Hematopoietic multipotent progenitor cell treated with erythropoietin and hydrocortisone succinate and interleukin-3 and kit ligand, for 6 days (in vitro differentiated cells): ENCODE measurements at regions not wholly inside any gene's neighbourhood (a gene's known extent, or its start where the extent isn't known, plus 50 kb on each side); places are given as distances from the start of the nearest gene placed in this dataset.
"Not testable (repeated sequence)": the region's sequence is repeated elsewhere in the genome, so short reads cannot be mapped to it uniquely, and the experiment has no call there.

Source experiments
- DNase-seq: peaks from one replicate; pipeline ENCODE4 v3.0.0-alpha.2; 2015

DNA sequence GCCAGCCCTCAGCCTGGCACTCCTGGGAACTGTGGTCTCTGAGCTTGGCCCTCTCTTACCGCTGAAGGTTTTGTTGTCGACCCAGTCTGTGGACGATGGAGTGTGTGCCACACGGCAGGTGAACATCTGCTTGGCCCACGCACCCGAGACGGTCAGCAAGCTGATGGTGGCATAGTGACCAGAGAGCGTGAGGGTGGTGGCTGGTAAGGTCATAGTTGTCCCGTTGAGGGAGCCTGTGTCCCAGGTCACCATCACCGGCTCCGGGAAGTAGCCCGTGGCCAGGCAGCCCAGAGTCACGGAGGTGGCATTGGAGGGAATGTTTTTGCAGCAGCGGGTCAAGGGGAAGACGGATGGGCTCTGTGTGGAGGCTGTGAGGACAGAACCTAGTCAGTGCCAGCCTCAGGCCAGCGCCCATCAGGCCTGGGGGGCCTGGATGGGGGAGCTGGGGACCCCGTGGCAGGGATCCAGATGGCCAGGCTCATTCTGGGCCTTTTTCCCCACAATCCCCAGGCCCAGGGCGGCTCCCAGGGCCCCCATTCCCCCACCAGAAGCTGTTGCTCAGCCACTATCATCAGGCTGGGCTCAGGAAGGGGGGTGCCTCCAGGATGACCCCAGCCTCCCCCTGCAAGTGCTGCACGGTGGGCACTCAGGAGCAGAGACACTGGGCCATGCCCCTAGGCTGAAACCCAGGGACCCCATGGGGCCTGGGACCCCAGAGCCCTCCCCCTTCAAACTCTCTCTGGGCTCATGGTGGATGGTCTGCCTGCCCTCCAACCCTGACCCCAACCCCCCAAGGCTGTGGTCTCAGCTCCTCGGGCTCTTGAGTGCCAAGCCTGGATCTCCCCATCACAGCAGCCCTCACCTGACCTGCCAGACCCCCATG is 75.2 kb downstream of the TMEM121 start:
- no peak for DNase-seq

DNA sequence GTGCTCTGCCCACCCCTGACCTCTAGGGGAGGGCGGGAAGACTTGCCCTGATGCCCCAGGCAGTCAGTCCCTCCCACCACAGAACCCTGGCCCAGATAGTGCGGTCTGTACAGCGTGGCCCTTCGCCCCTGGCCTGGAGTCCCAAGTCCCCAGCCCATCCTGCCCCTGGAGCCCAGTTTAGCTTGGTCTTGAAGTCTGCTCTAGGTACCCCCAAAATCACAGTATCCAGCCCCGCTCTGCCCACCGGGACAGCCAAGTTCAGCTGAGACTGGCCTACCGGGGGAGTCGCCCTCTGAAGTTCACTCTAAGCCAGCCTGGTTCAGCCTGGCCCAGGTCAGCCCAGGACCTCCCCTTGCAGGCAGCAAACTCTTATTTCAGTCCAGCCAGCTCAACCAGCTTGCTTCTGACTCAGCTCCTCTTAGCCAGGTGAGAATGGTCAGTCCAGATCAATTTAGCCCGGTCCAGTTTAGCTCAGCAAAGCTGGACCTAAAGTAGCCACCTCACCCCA is 75.9 kb downstream of the TMEM121 start:
- DNase-seq, result no peak

DNA sequence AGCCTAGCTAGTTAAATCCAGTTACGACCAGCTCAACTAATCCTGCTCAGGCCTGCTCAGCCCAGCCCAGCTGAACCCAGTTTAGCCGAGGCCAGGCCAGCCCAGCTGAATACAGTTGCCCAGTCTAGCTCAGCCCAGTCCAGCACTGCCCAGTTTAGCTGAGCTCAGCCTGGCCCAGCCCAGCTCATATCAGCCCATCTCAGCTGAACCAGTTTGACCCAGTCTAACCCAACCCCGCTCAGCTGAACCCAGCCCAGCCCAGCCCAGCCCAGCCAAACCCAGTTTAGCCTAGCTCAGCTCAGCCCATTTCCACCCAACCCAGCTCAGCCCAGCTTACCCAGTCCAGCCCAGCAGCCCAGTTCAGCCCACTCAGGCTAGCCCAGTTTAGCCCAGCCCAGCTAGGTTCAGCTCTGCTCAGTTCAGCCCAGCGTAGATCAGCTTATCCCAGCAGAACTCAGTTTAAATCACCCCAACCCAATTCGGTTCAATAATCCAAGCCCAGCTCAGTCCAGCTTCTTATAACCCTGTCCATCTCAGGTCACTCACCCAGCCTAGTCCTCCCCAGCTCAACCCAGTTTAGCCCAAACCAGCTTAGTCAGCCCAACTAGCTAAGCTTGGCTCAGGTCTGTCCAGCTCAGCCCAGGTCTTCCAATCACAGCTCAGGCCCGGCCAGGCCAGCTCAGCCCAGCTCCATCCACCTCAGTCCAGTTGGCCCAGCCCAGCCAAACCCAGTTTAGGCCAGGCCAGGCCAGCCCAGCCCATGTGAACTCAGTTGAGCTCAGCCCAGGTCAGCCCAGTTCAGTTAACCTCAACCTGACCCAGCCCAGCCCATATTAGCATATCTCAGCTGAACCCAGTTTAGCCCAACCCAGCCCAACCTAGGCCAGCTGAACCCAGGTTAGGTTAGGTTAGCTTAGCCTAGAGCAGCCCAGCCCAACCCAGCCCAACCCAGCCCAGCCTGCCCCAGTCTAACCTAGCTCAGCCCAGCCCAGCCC is 76.7 kb downstream of the TMEM121 start:
- peak; percentile 71 for DNase-seq

DNA sequence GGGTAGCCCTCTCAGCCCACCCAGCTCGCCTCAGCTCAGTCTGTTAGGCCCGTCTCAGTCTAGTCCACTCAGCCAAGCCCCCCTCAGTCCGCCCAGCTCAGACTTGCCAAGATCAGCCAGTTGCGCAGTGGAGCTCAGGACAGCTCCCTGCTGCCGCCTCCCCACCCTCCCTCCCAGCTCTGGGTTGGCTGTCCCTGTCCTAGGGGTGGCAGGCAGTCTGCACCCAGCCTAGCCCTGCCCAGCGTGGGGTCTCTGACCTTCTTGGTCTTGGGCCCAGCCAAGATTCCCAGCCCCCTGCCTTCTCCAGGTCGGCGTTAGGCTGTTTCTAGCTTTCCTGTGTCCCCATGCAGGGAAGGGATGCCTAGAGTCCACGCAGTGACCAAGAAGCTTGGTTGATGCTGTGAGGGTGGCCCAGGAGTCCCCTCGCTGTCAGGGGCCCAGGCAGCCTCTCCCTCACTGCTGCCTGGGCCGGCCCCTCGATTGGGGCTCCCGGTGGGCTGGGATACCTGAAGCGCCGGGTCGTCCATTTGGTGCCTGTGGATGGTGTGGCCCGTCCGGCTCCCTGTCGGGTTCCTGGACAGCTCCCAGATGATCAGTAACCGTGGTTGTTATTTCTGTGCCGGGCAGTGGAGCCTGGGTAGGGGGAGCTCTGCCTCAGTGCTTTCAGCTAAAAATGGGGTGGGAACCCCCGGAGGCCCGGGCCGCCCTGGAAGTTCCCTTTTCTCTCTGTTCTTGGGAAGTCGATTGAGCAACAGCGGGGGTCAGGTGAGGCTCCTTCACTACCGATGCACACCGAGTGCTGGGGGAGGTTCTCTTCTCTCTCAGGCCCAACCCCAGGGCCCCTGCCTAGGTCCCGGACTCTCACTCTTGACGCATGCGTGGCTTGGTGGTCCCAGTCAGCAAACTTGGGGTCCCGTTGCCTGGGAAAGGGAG is 78.4 kb downstream of the TMEM121 start:
- not testable (repeated sequence) for DNase-seq

DNA sequence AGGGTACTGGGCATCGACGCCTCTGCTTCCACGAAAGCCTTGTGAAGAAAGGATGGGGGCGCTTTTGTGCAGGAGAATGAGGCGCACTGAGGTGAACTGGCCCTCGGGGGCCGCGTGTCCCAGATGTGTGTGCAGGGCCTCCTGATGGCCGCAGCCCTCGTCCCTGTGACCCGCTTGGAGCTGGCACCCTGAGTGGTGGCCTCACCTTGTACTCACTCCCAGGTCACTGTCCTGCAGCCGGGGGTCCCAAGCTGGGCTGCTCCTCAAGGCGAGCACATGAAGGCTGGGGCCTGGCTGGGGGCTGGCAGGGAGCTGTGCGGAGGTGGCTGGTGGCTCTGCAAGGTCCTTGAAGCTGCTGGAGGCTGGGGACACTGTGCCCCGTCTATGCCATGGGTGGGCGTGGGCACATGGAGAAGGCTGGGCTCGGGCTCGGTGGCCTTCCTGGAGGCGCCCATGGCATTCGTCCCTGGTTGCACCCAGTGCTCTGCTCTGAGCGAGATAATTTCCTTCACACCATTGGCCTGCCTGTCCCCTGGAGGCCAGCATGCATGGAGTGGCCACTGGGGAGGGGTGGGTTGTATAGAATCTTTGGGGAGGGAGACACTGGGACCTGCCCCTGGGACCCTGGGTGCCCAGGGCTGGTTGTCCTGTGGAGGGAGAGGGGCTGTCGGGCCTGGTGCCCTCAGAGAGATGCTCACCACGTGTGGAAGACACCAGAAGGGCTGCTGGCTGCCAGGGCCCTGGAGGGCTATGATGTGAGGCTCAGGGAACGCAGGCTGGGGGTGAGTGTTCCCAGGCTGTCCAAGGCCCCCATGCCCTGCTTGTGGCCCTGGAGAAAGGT is 79.3 kb downstream of the TMEM121 start:
- DNase-seq, result no peak

DNA sequence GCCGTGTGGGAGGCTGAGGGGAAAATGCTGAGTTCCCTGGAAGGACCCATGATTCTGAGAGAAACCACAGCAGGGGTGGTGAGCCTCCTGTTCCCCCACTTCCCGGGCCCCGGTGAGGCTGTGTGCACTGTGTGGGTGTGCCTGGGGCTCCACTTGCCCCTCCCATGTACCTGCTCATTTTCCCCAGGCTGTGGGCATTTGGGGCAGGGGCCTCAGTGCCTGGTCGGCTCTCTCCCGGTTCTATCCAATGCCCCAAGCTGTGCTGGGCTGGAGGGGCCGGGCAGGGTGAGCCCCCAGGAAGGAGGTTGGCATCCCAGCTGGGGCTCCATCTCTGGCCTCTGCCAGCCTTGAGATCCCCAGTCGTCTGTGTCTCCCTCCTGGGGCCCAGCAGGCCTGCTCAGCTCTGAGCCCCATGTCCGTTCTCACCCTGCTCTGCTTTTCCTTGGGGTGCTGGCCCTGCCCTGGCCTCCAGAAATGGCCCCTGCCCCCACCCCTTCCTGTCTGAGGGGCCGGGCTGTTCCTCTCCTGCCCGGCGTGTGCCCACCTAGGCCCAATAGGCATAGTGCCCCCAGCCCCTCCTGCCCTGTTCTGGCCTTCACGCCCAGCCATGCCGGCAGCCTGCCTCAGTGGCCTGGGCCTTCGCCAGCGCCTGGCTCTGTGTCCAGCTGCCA is 80.1 kb downstream of the TMEM121 start:
- DNase-seq, result not testable (repeated sequence)

DNA sequence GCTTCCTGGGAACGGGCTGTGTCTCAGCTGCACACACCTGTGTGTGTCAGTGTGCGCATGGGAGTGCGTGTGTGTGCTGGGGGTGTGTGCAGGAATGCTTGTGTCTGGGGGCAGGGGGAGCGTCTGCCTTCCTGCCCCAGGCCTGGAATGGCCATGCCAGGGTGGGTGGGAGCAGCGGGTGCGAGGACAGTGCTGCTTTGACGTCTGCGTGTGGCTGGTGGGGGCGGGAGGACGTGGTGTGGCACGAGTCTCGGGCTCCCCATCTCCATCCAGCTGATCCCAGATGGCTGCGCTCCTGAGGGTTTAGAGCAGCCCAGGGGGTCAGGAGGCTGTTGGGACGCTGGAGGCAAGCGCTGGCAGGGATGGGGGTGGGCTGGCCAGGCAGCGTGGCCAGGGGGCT is 80.6 kb downstream of the TMEM121 start:
- DNase-seq, result not testable (repeated sequence)

DNA sequence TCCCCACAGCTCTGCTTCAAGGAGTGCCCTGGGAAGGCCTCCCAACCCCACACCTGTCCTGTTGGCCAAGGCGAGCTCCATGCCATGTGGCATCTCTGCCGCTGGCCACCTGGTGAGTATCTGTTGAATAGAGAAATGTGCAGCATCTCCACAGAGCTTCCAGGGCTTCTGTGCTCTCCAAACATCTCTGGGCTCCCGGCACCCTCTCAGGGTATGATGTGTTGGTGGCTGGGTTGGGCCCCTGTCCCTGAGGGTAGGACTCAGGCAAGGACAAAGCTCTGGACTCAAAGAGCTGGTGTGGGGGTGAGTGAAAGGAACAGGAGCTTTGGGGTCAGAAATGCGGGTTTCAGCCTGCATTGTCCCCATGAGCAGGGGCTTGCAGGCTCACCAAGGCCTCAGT is 88.6 kb downstream of the TMEM121 start:
- not testable (repeated sequence) for DNase-seq

DNA sequence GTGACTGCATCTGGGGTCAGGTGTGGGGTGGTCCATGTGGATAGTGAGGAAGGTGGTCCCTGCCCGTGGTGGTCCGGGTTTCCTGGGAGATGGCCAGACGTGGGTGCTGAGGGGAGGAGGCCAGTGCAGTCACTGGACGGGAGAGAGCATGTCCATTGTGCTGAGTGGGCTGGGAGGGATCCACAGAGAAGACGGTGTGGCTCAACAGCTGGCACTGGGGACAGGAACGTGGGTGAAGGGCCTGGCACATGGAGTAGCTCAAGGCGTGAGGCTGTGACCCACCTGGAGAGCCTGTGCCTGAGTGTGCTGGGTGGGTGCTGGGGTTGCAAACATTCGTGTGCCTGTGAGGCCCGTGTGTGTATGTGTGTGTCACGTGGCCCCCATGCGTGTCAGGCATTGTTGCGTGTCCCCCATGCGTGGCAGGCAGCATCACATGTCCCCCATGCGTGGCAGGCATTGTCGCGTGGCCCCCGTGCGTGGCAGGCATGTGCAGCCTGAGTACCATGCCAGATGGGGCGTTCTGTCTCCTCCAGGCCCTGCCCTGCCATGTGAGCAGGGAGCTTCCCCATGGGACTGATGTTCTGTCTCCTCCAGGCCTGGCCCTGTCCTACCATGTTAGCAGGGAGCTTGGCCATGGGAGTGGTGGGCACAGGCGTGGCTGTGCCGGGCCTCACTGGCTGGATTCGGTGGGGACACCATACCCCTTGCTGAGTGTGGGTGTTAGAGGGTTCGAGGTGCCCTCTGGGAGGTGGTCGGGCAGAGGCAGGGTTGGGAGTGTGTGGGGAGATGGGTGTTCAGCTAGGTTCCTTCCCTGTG is 89.8 kb downstream of the TMEM121 start:
- not testable (repeated sequence) for DNase-seq

DNA sequence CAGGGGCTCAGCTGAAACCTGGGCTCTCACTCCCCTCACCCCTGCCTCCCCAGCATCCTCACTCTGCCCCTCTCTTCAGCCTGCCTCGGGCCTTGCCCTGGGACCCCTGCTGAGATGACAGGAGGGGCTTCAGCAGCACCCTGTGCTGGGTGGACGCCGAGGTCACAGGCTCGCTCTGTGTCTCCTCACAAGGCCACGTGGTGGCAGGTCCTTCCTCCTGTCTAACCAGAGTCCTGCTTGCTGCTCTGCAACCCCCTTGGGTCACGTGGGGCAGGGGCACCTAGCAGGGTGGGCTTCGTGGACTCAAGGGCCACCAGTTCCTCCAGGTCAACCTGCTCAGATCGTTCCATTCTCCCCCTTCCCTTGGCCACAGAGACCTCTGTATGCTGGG is 90.4 kb downstream of the TMEM121 start:
- no peak for DNase-seq

DNA sequence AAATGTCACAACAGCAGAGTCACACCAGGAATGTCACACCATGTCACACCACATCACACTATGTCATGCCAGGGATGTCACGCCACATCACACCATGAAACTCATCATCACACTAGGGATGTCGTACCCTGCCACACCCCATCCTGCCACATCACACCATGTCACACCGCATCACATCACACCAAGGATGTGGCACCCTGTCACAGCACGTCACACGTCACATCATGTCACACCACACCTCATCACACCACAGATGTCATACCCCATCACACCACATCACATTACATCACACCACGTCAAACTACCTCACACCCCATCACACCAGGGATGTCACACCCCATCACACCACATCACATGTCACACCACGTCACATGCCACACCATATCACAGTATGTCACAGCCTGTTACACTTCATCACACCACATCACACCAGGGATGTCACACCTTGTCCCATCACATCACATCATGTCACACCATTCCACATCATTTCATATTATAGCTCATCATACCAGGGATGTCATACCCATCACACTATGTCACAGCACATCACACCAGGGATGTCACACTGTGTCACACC is 90.9 kb downstream of the TMEM121 start:
- no peak for DNase-seq

DNA sequence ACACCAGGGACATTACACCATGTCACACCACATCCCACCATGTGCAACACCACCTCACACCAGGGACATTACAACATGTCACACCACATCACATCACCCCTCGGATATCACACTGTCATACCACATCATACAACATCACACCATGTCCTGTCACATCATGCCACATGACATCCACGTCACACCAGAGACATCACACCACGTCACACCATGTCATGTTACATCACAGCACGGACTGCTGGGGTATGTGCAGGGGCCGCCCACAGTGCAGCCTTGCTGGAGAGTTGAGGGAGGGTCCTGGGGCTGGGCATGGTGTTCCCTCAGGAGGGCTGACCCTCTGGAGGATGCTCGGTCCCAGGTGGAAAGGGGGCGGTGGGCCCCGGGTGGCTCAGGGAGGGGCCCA is 91.4 kb downstream of the TMEM121 start:
- DNase-seq, result not testable (repeated sequence)

DNA sequence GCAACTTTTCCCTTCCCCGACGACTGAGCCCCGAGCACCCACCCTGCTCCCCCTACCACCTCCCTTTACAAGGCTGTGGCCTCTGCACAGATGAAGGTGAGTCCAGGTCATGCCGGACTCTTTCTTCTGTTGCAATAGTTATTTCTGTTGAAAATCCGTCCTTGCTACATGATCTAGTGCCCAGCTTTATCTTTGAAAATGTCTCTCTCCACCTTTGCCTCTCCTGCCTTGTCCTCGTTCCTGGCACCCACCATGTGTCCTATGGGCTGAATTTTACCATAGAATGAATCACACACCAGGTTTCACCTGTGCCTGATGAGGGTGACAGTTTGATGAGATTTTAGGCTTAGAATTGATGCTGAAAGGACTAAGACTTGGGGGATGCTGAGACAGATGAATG is 92.9 kb downstream of the TMEM121 start:
- not testable (repeated sequence) for DNase-seq

DNA sequence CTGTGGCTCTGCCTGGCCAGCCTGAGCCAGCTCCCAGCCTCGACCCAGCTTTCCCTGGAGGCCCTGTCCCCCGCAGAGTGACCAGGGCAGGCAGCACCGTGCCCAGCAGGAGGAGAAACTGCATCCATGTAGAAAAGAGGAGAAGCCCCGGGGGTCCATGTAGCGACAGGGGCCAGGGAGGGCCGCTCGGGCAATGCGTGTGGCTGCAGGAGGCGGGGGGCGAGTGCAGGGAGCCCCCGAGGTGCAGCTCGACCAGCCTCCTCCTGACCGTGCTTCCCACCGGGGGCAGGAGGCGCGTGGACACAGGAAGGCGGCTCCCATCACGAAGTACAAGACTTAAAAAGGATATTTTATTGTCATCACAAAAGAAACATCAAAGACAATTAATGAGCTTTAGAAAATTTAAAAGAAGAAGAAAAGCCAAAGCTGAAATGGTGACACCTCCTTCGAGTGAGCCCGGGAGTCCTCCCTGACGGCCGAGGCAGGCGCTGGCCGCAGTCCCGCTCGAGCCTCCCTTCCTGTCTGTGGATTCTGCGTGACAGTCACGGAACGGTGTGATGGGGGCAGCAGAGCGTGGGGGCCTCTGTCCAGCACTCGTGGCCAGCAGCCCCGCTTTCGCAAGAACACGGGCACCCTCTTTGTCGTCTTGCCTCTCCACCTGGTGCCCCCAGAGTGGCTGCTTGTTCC is 93.9 kb downstream of the TMEM121 start:
- not testable (repeated sequence) for DNase-seq

DNA sequence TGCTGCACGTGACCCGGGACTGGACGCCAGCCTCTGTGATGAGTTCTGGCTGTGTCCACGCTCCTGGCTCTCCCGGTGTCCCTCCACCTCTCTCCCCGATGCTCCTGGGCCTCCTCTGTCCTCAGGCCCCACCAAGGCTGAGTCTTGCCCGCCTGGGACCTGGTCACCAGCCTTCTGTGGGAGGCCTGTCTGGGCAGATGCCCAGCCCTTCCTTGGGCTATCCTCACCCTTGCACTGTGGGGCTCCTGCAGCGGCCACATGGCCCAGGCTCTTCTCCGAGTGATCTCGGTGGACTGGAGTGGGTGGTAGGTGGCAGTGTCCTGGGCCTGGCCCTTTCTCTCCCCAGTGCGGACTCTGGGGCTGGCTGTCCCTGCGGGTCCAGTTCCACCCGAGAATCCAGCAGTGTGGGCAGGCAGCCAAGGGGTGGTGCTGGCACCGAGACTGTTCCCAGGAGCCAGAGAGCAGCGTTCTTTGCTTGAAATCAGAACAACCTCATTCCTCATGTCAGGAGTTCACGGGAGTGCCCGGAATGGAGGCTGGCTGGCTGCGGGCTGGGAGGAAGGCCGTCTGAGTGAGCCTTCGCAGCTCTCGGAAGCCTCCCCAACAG is 94.6 kb downstream of the TMEM121 start:
- DNase-seq, result not testable (repeated sequence)

DNA sequence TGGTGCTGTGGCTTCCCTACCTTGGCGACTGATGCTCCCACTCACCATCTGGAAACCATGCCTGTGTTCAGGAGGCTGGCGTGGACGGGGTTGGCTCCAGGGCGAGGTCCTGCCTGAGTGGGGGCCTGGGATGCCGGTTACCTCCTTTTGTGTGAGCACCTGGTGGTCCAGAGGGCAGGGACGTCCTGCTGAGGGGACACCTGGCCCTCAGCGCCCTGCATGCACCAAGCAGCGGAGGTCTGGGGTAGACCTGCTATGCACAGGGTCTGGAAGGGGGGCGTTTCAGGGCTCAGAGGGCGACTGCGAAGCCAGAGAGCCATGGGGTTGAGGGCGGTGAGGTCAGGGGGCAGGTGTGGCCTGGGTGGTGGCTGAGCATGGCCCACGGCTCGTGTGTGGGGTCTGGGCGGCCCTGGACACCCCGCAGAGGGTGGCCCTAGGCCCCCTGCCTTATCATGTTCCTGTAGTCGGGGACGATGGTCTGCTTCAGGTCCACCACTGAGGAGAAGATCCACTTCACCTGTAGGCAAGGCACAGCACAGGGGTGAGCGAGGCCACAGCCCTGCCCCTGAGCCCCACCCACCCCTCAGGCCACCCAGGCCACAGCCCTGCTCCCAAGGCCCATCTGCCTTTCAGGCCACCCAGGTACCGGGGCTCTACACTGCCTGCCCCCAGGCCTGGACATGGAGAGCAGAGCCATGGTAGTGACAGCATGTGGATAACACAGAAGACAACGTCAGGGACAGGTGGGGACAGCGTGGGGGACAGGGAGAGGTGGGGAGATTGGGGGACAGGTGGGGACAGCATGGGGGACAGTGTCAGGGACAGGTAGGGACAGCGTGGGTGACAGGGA is 95.3 kb downstream of the TMEM121 start:
- not testable (repeated sequence) for DNase-seq

DNA sequence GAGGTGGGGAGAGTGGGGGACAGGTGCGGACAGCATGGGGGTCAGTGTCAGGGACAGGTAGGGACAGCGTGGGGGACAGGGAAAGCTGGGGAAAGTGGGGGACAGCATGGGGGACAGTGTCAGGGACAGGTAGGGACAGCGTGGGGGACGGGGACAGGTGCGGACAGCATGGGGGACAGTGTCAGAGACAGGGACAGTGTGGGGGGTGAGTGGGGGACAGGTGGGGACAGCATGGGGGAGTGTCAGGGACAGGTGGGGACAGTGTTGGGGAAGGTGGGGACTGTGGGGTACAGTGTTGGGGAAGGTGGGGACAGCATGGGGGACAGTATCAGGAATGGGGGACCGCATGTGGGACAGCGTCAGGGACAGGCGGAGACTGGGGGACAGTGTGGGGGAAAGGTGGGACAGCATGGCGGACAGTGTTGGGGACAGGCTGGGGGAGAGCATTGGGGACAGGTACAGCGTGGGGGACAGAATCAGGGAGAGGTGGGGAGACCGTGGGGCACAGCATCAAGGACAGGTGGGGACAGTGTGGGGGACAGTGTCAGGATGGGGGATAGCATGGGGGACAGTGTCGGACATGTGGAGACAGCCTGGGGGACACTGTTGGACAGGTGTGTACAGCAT is 96.1 kb downstream of the TMEM121 start:
- no peak for DNase-seq
